ENCODE measurements at regions not wholly inside any gene's neighbourhood (a gene's known extent, or its start where the extent isn't known, plus 50 kb on each side); places are given as distances from the start of the nearest gene placed in this dataset.

GRCh38 chr15:72852273-72852672, 68.7 kb upstream of the ADPGK start:
- TF ChIP-seq, protein P1, sequence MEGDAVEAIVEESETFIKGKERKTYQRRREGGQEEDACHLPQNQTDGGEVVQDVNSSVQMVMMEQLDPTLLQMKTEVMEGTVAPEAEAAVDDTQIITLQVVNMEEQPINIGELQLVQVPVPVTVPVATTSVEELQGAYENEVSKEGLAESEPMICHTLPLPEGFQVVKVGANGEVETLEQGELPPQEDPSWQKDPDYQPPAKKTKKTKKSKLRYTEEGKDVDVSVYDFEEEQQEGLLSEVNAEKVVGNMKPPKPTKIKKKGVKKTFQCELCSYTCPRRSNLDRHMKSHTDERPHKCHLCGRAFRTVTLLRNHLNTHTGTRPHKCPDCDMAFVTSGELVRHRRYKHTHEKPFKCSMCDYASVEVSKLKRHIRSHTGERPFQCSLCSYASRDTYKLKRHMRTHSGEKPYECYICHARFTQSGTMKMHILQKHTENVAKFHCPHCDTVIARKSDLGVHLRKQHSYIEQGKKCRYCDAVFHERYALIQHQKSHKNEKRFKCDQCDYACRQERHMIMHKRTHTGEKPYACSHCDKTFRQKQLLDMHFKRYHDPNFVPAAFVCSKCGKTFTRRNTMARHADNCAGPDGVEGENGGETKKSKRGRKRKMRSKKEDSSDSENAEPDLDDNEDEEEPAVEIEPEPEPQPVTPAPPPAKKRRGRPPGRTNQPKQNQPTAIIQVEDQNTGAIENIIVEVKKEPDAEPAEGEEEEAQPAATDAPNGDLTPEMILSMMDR (IDR thresholded peaks at IDR 0.05 in 4 of 5, conservative IDR thresholded peaks at IDR 0.05 in 1 of 5) = no peak
- no peak for TF ChIP-seq POLR2A (IDR thresholded peaks at IDR 0.05)
